CD4-positive, alpha-beta T cell treated with Interleukin-4 for 1 hour (primary cell): ENCODE measurements at regions not wholly inside any gene's neighbourhood (a gene's known extent, or its start where the extent isn't known, plus 50 kb on each side); places are given as distances from the start of the nearest gene placed in this dataset.

Experiments used
- DNase-seq, 2 donors: peaks; one replicate each; pipeline ENCODE4 v3.0.0-alpha.2; 2020 to 2022

DNA sequence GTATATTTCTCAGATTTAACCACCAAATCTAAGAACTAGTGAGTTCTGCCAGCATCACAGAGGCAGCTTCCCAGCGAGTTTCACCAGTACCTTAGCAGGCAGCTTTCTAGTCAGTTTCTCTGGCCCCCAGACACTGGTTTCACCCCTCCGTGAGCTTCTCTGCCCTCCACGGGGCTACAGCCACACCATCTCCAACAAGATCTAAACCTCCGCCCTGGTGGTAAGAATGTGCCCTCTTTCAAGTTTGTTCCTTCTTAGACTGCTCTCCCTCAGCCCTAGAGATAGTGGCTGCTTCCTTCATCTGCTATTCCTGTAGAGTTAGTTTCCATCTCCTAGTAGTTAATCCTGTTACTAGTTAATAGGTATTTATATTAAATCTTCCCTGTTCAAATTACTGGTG is 60.5 kb upstream of the TAB3 start:
- no peak for DNase-seq

DNA sequence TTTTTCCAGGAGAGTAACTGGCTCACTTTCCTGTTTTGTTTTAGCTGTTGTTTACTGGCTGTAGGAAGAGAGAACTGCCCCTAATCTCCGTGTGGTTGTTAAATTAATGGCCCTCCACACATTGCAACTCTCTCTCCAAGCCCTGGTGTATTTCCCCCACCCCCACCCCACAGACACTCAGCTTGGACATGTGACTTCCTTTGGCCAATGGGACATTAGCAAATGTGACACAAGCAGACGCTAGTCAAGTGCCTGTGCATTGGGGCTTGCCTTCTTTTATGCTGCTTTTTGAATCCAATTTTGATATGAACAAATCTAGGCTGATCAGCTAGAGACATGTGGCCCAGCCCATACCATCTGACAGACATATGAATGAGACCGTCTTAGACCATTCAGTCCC is 59.6 kb upstream of the TAB3 start:
- no peak for DNase-seq

DNA sequence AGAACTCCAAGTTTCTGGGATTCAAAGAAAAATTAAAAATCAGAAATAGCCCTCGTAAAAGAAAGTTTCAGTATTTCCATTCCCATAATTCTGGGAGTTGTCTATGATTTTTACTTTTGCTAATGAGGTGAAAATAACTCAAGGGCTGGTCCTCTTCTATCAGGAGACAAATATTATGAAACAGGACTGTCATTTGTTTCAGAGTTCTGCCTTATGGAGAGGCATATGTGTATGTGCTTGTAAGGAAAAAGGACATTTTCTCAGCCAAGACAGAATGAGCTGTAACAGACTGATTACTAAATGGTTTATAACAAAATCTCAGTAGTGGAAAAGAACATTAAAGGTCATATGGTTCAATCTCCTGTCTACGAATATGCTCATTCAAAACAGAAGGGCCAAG is 59.0 kb upstream of the TAB3 start:
- DNase-seq = no peak

DNA sequence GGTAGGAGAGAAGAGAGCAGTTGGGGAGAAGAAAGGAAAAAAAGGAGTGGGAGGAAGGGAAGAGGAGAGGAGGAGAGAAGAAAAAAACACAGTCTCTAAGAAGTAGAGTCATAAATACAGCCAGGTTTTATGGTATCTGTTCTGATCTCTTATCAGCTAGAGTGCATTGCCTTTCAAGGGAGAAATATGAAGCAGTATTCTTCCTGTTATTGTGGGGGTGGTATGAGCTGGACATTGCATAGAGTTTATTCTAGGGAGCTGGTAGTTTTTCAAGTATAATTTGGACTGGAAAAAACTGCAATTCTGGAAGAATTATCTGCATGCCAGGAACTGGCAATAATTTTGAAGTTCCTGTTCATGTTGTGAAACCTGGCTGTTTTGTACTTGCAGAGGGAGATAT is 54.9 kb upstream of the TAB3 start:
- DNase-seq = no peak

DNA sequence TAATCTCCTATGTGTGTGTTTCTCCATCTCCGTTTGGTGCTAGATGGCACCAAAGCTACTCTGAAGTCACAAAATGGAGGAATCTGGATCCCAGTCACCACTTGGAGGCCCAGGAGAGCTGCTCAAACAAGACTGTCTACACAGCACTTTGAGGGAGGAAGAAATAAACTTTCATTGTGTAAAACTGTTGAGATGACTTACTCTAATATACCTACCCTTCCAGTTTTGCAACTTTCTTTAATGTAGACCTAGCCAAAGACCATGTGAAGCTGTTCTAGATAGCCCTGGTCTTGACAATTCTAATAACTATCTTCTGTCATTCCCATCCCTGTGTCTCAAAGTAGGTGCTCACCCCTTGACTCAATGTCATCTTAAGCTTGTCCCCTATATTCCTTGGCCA is 52.8 kb upstream of the TAB3 start:
- DNase-seq = no peak

DNA sequence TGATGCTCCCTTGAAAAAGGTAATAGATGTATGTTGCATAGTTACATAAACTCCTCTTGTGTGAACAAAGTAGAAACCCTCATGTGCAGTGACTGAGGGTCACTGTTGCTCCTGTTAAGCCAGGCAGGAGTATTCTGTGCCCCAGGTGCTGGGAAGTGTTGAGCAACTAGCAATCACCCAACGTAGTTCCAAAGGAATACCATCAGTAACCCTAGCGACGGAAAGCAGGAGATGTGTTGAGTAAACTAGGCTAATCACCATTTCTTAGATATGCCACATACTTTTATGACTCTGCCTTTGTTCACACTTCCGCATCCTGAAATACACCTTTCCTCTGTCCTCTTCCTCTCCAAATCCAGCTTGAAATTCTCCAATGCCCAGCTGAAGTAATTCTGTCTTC is 50.9 kb upstream of the TAB3 start:
- DNase-seq = no peak
